IMR-90 (cell line): ENCODE measurements at regions not wholly inside any gene's neighbourhood (a gene's known extent, or its start where the extent isn't known, plus 50 kb on each side); places are given as distances from the start of the nearest gene placed in this dataset.

Experiments used
- ATAC-seq: fragments of 200-7000 bp; cut with Tn5 transposase; 2 replicates; pipeline ENCODE4 v1.9.1; 2020; ENCODE audit warnings: low read depth, mild to moderate bottlenecking, moderate library complexity
- BruUV-seq: library from RNA; stranded (reverse); fragments of 400-500 nt; replicated peaks from 2 replicates; lab custom pipeline; 2021; lab: Mats Ljungman, UMichigan
- CTCF ChIA-PET: fragments of 300-600 bp; formaldehyde crosslinking; extraction: SDS; loops from one replicate; lab custom pipeline; 2021; ENCODE audit warnings: antibody characterized with exemption; lab: Yijun Ruan, JAX
- POLR2A ChIA-PET: fragments of 300-600 bp; sonication (Branson Sonifier 250); formaldehyde crosslinking; loops from one replicate; lab custom pipeline; 2022; ENCODE audit warnings: antibody characterized with exemption; ENCODE audit not compliant: unreplicated experiment; lab: Charles Lee
- DNase-seq: peaks from one replicate; pipeline ENCODE4 v3.0.0; 2013
- H2AFZ ChIP-seq: replicated peaks from 2 replicates; pipeline ENCODE3; 2013; ENCODE audit warnings: low read length, mild to moderate bottlenecking; ENCODE audit not compliant: poor library complexity
- H2AK5ac ChIP-seq: 2 replicates; pipeline ENCODE4 v1.6.1; 2013; ENCODE audit warnings: low read depth, low read length, inconsistent platforms
- H2AK9ac ChIP-seq: replicated peaks from 2 replicates; pipeline ENCODE3; 2013; ENCODE audit warnings: mild to moderate bottlenecking, low read depth, low read length, moderate library complexity; ENCODE audit not compliant: poor library complexity
- H2BK120ac ChIP-seq: 2 replicates; pipeline ENCODE4 v1.6.1; 2013; ENCODE audit warnings: low read depth, low read length, inconsistent platforms
- H2BK15ac ChIP-seq: 3 replicates; pipeline ENCODE4 v1.6.1; 2013; ENCODE audit warnings: low read depth, low read length, inconsistent platforms
- H2BK20ac ChIP-seq: 2 replicates; pipeline ENCODE4 v1.6.1; 2013; ENCODE audit warnings: low read depth, mild to moderate bottlenecking, inconsistent platforms, low read length, moderate library complexity
- H2BK5ac ChIP-seq: 2 replicates; pipeline ENCODE4 v1.6.1; 2013; ENCODE audit warnings: mild to moderate bottlenecking, low read depth, low read length, inconsistent platforms; ENCODE audit not compliant: poor library complexity, severe bottlenecking
- H3K14ac ChIP-seq: replicated peaks from 2 replicates; pipeline ENCODE4 v1.6.1; 2013; ENCODE audit warnings: low read depth, low read length, inconsistent platforms
- H3K18ac ChIP-seq: 2 replicates; pipeline ENCODE4 v1.6.1; 2013; ENCODE audit warnings: low read depth, low read length, control low read depth
- H3K23ac ChIP-seq: 2 replicates; pipeline ENCODE4 v1.6.1; 2013; ENCODE audit warnings: low read depth, low read length, inconsistent platforms
- H3K27ac ChIP-seq: 2 replicates; pipeline ENCODE4 v1.5.1; 2013; ENCODE audit warnings: mild to moderate bottlenecking, control low read depth, low read length; ENCODE audit not compliant: insufficient read depth
- H3K27me3 ChIP-seq: 2 replicates; pipeline ENCODE4 v1.6.1; 2013; ENCODE audit warnings: low read length; ENCODE audit not compliant: control insufficient read depth, insufficient read depth
- H3K36me3 ChIP-seq: 2 replicates; pipeline ENCODE4 v1.6.1; 2013; ENCODE audit warnings: low read length, mixed read lengths; ENCODE audit not compliant: control insufficient read depth, insufficient read depth
- H3K4ac ChIP-seq: 2 replicates; pipeline ENCODE4 v1.6.1; 2013; ENCODE audit warnings: low read depth, low read length, inconsistent platforms
- H3K4me1 ChIP-seq: 2 replicates; pipeline ENCODE4 v1.6.1; 2013; ENCODE audit warnings: low read length, mixed read lengths; ENCODE audit not compliant: control insufficient read depth, insufficient read depth
- H3K4me2 ChIP-seq: 2 replicates; pipeline ENCODE4 v1.6.1; 2013; ENCODE audit warnings: low read depth, mild to moderate bottlenecking, control low read depth, low read length, moderate library complexity
- H3K4me3 ChIP-seq: 2 replicates; pipeline ENCODE4 v1.5.1; 2013; ENCODE audit warnings: low read depth, mild to moderate bottlenecking, control low read depth, low read length, moderate library complexity; ENCODE audit not compliant: insufficient read depth
- H3K56ac ChIP-seq: 2 replicates; pipeline ENCODE4 v1.6.1; 2013; ENCODE audit warnings: low read length, inconsistent platforms; ENCODE audit not compliant: insufficient read depth; ENCODE audit errors: extremely low read depth
- H3K79me1 ChIP-seq, 2 experiments: 2 replicates each; pipeline ENCODE4 v1.6.1; 2013; ENCODE audit warnings: low read length in 2 of 2, inconsistent platforms in 1 of 2, low read depth in 1 of 2
- H3K9ac ChIP-seq: 2 replicates; pipeline ENCODE4 v1.6.1; 2013; ENCODE audit warnings: low read depth, low read length, control low read depth
- H3K9me1 ChIP-seq: 2 replicates; pipeline ENCODE4 v1.6.1; 2013; ENCODE audit warnings: low read length, inconsistent platforms; ENCODE audit not compliant: insufficient read depth
- H3K9me3 ChIP-seq: 2 replicates; pipeline ENCODE4 v1.6.1; 2013; ENCODE audit warnings: low read length; ENCODE audit not compliant: control insufficient read depth, insufficient read depth
- H4K20me1 ChIP-seq: 2 replicates; pipeline ENCODE4 v1.6.1; 2013; ENCODE audit warnings: low read length, inconsistent platforms; ENCODE audit not compliant: insufficient read depth
- H4K5ac ChIP-seq: 2 replicates; pipeline ENCODE4 v1.6.1; 2013; ENCODE audit warnings: mild to moderate bottlenecking, low read depth, low read length, control low read depth
- H4K8ac ChIP-seq, 2 experiments: 2 replicates each; pipeline ENCODE4 v1.6.1; 2013; ENCODE audit warnings: low read depth in 2 of 2, low read length in 2 of 2, control low read depth in 1 of 2, inconsistent platforms in 1 of 2
- H4K91ac ChIP-seq: 2 replicates; pipeline ENCODE4 v1.6.1; 2013; ENCODE audit warnings: low read depth, low read length, inconsistent platforms; ENCODE audit not compliant: insufficient read depth
- BHLHE40 ChIP-seq: fragments of 150-350 bp; IDR thresholded peaks from 2 replicates; pipeline ENCODE4 v1.6.1; 2016; ENCODE audit warnings: mild to moderate bottlenecking, low read depth, low read length
- CTCF ChIP-seq: conservative IDR thresholded peaks from 2 replicates; pipeline ENCODE4 v1.5.1; 2012; ENCODE audit warnings: mild to moderate bottlenecking, low read depth, low read length, improper control_type of control experiment
- ELK1 ChIP-seq: fragments of 150-350 bp; IDR thresholded peaks from 2 replicates; pipeline ENCODE4 v1.6.1; 2016; ENCODE audit warnings: low read depth, mild to moderate bottlenecking, low read length, moderate library complexity, borderline replicate concordance
- FOS ChIP-seq: fragments of 150-350 bp; IDR thresholded peaks from 2 replicates; pipeline ENCODE4 v1.6.1; 2016; ENCODE audit warnings: low read depth, low read length
- MXI1 ChIP-seq: IDR thresholded peaks from 2 replicates; pipeline ENCODE4 v1.6.1; 2012; ENCODE audit warnings: low read depth, mild to moderate bottlenecking, low read length, moderate library complexity, borderline replicate concordance
- NFE2L2 ChIP-seq: fragments of 150-350 bp; IDR thresholded peaks from 2 replicates; pipeline ENCODE4 v1.6.1; 2016; ENCODE audit warnings: low read depth, mild to moderate bottlenecking, low read length
- RAD21 ChIP-seq: IDR thresholded peaks from 2 replicates; pipeline ENCODE4 v1.6.1; 2012; ENCODE audit warnings: low read length, improper control_type of control experiment
- RCOR1 ChIP-seq: IDR thresholded peaks from 2 replicates; pipeline ENCODE4 v1.6.1; 2012; ENCODE audit warnings: mild to moderate bottlenecking, low read length, improper control_type of control experiment; ENCODE audit not compliant: insufficient replicate concordance
- RFX5 ChIP-seq: IDR thresholded peaks from 2 replicates; pipeline ENCODE4 v1.8.0; 2012; ENCODE audit warnings: low read depth, mild to moderate bottlenecking, low read length, moderate library complexity
- USF2 ChIP-seq: fragments of 150-350 bp; IDR thresholded peaks from 2 replicates; pipeline ENCODE4 v1.6.1; 2017; ENCODE audit warnings: mild to moderate bottlenecking, antibody characterized with exemption, low read length, low read depth
- WGBS, 2 experiments: methylation state at CpG; one replicate each; pipeline versions ENCODE4 v1.1.5 to v1.1.7; 2013; ENCODE audit warnings: missing lambda C conversion rate in 2 of 2; ENCODE audit not compliant: insufficient read length in 1 of 2; ENCODE audit errors: extremely low coverage in 2 of 2; 5-methylcytosine and 5-hydroxymethylcytosine counted together
- dilution Hi-C: fragments of 300-500 bp; cut with HindIII; formaldehyde crosslinking; loops from one replicate; pipeline ENCODE4 v1.14.3; 2018; ENCODE audit warnings: low sequenced_read_pairs; ENCODE audit not compliant: unreplicated experiment
- in situ Hi-C: fragments of 300-500 bp; cut with MboI; formaldehyde crosslinking; loops from 3 replicates; pipeline ENCODE4 v1.14.3; 2019; ENCODE audit warnings: low sequenced_read_pairs, inconsistent platforms, mixed read lengths
- intact Hi-C: fragments of 100-400 bp; cut with micrococcal nuclease; formaldehyde crosslinking; loops from 2 replicates; pipeline ENCODE4 v1.10.0; 2022

- DNase-seq, result no peak
- H2BK20ac ChIP-seq, result no peak overlapping the region
- H3K79me1 ChIP-seq, result no peaks in the 10 kb centered on the region
- H2AK5ac ChIP-seq, result no peak overlapping the region
- H2AK9ac ChIP-seq, result no peak overlapping the region
- in situ Hi-C loops (no loop called here), intact Hi-C loops (no loop called here), dilution Hi-C loops (no loop called here)
- no peak overlapping the region for H2BK15ac ChIP-seq
- H3K23ac ChIP-seq, result no peak overlapping the region
- BruUV-seq, result no TSS peak
- no peak for ATAC-seq
- no peak overlapping the region for H3K18ac ChIP-seq
- H3K27ac ChIP-seq, result no peak overlapping the region
- H3K4me1 ChIP-seq, result no peaks in the 10 kb centered on the region
- H2BK120ac ChIP-seq, result no peak overlapping the region
- CTCF ChIA-PET, result no interaction called here
- H3K27me3 ChIP-seq, result no peaks in the 10 kb centered on the region
- no CpG with 5 or more reads among the region's 3 CpGs for WGBS, 2 experiments
- no peak overlapping the region for H3K4me3 ChIP-seq
- no peak overlapping the region for H2AFZ ChIP-seq
- no peak overlapping the region for H4K8ac ChIP-seq
- no peak overlapping the region for H4K91ac ChIP-seq
- H3K9me1 ChIP-seq, result 0 out of 2 replicates have a peak, but pooled peaks cover 2% of the 10 kb centered on the region
- H2BK5ac ChIP-seq, result no peak overlapping the region
- no peak overlapping the region for H4K5ac ChIP-seq
- TF ChIP-seq USF2, result no peak
- TF ChIP-seq CTCF, result no peak
- TF ChIP-seq RFX5, result no peak
- no peak for TF ChIP-seq RAD21
- TF ChIP-seq ELK1, result no peak
- no peak for TF ChIP-seq BHLHE40
- no peak for TF ChIP-seq NFE2L2
- no peak for TF ChIP-seq FOS
- no peak for TF ChIP-seq RCOR1
- no peak for TF ChIP-seq MXI1
- H3K14ac ChIP-seq, result no peak overlapping the region
- H3K4ac ChIP-seq, result no peak overlapping the region
- POLR2A ChIA-PET, result no interaction called here
- H3K4me2 ChIP-seq, result no peak overlapping the region
- no peaks in the 10 kb centered on the region for H4K20me1 ChIP-seq
- H3K9ac ChIP-seq, result no peak overlapping the region
- no peaks in the 10 kb centered on the region for H3K9me3 ChIP-seq
- no peak overlapping the region for H3K56ac ChIP-seq
- no peaks in the 10 kb centered on the region for H3K36me3 ChIP-seq
Measured at GRCh38 chr11:105333153-105333552, 193.6 kb upstream of the CARD18 start.
